NCI-H128 (cell line): ENCODE measurements at regions not wholly inside any gene's neighbourhood (a gene's known extent, or its start where the extent isn't known, plus 50 kb on each side); places are given as distances from the start of the nearest gene placed in this dataset.

Experiments used
- DNase-seq: peaks from one replicate; lab custom pipeline; 2025; ENCODE audit not compliant: unreplicated experiment; lab: John Stamatoyannopoulos, UW

GRCh38 chr3:18740631-18741583 is 315.8 kb upstream of the SATB1 start:
- no peak for DNase-seq

- DNase-seq = no peak
These were observed 313.9 kb upstream of the SATB1 start for GRCh38 chr3:18739099-18739433.

- DNase-seq = no peak
These were observed 313.4 kb upstream of the SATB1 start for GRCh38 chr3:18738393-18739098.

DNA sequence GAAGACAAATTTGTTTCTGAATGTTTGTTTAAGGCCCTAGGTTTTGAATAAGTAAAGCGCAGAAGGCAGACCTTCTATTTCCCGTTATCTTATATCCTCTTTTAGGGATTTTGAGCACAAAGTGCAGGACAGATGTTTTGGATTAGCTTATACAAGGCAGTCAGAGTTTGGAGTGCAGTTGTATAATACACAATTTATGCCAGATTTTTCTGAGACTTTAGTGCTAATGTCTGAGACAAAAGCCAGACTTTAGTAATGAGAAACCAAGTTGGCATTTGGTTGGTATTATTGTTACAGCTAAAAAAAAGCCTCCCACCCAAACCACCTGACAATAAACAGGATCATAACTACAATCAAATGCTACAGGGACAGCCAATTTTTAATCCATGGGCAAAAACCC is 309.9 kb upstream of the SATB1 start:
- no peak for DNase-seq

GRCh38 chr3:18734309-18734708 is 309.2 kb upstream of the SATB1 start:
- DNase-seq = no peak

GRCh38 chr3:18732474-18732873 is 307.3 kb upstream of the SATB1 start:
- DNase-seq = no peak

DNA sequence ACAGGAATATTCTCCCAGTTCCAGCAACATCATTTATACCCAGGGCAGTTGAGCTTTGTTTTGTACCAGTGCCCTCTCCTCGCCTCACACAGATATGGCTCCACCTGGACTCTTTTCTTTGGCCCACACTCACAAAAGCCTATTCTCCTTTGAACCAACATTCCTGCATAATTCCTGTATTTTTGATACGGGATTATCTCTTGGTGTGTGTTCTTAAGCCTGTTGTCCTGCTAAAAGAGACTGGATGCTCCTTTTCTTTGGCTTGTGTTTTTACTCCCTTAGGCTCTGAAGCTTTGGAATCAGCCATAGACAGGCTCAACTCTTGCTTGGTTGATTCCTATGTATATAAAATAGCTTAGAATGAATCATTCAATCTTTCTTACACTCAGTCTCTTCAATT is 305.4 kb upstream of the SATB1 start:
- DNase-seq = no peak

GRCh38 chr3:18729671-18730070 is 304.5 kb upstream of the SATB1 start:
- DNase-seq = no peak

- no peak for DNase-seq
These were observed 300.7 kb upstream of the SATB1 start for GRCh38 chr3:18725668-18726407.

GRCh38 chr3:18724456-18724855 is 299.3 kb upstream of the SATB1 start:
- no peak for DNase-seq

GRCh38 chr3:18723206-18723810 is 298.2 kb upstream of the SATB1 start:
- no peak for DNase-seq

GRCh38 chr3:18720543-18720942 is 295.4 kb upstream of the SATB1 start:
- no peak for DNase-seq

DNA sequence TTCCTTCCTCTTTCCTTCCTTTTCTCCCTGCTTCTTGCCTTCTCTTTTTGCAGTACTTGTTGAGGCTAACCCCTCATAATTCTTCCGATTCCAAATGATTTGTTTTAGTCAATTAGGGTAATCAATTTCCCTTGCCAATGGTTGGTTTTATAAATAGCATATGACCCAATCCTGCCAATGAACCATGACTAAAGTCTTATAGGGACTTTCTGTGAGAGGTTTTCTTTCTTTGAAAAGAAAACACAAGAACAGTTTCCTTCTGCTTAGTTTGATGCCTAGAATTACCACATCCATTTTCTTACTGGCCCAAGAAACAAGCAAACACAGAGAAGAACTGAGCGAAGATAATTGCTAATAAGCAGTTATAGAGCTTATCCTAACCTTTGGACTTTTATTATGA is 292.5 kb upstream of the SATB1 start:
- DNase-seq = no peak

- no peak for DNase-seq
These were observed 291.7 kb upstream of the SATB1 start for GRCh38 chr3:18716821-18717220.

- no peak for DNase-seq
These were observed 291.0 kb upstream of the SATB1 start for GRCh38 chr3:18716101-18716500.

DNA sequence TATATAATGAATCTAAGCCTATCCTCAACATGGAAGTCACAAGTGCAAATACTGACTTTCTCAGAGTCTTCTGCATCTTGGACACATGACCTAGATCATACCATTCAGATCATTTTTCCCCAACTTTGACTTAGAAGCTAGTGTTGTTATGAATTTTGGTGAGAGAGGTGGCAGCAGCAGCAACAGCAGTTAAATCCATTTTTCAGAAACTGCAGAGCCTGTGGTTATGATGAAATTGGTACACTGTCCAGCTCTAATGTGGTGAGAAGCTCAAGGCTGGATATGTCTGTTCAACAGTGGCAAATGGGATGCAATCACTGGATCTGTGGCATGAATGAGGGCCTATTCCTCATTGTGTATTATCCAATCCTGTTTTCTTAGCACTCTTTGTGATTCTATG is 290.1 kb upstream of the SATB1 start:
- DNase-seq = no peak

DNA sequence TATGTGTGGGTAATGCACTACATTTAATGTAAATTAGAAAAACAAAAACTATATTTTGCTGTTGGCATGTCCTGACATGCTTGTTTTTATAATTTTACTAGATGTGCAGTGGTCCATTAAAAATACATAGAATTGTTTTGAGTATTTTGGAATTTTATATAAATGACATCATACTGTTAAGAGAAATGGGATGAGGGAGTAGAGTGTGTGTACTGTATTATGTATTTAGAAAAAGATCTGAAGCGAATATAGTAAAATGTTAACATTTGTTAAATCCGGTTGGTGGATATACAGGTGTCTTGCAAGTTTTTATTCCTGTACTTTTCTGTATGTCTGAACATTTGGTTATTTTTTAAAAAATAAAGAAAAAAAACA is 288.4 kb upstream of the SATB1 start:
- DNase-seq = no peak

GRCh38 chr3:18712713-18713576 is 287.8 kb upstream of the SATB1 start:
- DNase-seq = no peak

DNA sequence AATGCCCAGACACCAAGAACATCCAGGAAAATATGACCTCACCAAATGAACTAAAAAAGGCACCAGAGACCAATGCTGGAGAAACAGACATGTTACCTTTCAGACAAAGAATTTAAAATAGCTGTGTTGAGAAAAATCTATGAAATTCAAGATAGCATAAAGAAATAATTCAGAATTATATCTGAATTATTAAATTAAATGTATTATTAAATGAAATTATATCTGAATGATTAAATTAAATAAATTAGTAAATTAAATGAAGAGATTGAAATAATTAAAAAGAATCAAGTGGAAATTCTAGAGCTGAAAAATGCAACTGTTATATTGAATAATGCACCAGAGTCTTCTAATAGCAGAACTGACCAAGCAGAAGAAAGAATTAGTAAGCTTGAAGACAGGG is 279.2 kb upstream of the SATB1 start:
- DNase-seq = no peak

- DNase-seq = no peak
These were observed 278.7 kb upstream of the SATB1 start for GRCh38 chr3:18703798-18704197.
